Stimulated activated CD8-positive, alpha-beta memory T cell treated with anti-CD3 and anti-CD28 coated beads, Interleukin-4, amount 100 ng/mL, for 24 hours (primary cell): ENCODE measurements at regions not wholly inside any gene's neighbourhood (a gene's known extent, or its start where the extent isn't known, plus 50 kb on each side); places are given as distances from the start of the nearest gene placed in this dataset.

Source experiments
- DNase-seq: peaks from one replicate; pipeline ENCODE4 v3.0.0-alpha.2; 2020; ENCODE audit warnings: low read depth

GRCh38 chr16:79265196-79265595, 335.3 kb downstream of the MAF start:
- no peak for DNase-seq

GRCh38 chr16:79264237-79265109, 336.1 kb downstream of the MAF start:
- DNase-seq: no peak

- DNase-seq: no peak
Observed at GRCh38 chr16:79263425-79263824, 337.1 kb downstream of the MAF start.
